ENCODE measurements at regions not wholly inside any gene's neighbourhood (a gene's known extent, or its start where the extent isn't known, plus 50 kb on each side); places are given as distances from the start of the nearest gene placed in this dataset.
"Not testable (repeated sequence)": the region's sequence is repeated elsewhere in the genome, so short reads cannot be mapped to it uniquely, and the experiment has no call there.

DNA sequence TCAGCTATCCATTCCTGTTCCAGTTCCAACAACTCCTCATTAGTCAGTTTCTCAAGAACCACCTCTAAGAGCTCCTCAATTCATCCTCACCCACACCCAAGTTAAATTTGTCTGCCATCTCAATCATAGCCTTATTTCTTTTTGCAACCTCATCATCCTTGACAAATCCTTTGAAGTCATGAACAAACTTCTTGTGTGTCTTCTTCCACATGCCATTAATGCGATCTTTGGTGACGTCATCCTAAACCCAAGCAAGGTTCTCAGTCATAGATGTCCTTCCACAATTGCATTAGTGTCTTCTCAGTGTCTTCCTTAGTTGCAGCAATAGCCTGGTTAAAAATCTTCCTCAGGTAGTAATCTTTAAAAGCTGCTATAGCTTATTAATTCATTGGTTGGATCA, 71.2 kb upstream of the FSIP2 start:
- DNase-seq = no peak

DNA sequence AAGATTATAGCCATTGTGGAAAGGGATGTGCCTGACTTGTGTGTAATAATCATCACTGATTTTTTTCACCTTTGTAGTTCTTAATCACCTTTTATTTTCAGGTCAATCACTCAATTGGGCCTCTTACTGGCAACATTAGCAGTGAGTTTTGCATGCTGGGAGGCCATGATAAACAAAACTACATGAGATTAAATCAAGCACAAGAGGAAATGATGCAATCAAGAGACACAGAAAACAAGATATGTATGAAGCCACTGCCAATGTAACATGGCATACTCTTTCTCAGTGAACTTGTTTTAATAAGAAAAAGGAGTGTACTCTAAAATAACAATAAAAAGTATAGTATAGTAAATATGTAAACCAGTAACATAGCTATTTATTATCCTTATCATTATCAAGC, 69.9 kb upstream of the FSIP2 start:
- DNase-seq = no peak

DNA sequence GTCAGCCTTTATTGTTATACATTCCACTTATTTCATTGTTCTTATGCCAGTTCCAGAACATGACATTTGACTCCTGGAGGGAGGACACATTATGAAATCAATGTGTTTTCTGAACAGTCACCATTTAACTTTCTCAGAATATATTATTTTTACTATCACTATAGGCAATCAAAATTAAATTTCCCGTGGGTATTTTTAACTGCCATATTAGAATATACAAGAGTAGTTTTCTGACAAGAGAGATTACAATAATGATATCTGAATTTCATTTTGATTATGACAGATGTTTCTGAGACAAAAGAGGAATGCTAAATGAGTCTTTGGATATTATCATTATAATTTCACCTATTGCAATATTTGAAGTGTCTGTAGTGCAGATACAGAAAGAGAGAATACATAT, 64.4 kb upstream of the FSIP2 start:
- no peak for DNase-seq

DNA sequence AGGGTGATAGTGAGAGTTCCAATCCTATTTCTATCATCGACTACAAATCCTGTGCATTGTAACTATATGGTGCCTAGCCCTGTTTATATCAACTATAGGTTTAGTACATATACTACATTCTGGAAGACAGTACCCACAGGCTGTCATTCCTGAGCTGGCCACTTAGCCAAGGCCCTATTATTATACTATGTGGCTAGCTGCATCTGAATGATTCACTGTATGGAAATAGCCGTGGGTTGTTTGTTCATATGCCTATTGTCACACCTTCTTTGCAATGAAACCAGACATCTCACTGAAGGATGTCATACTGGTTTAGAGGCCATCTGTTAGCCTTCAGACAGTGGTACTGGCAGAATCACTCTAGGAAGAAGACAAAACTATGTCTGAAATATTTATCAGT, 62.3 kb upstream of the FSIP2 start:
- DNase-seq = no peak

DNA sequence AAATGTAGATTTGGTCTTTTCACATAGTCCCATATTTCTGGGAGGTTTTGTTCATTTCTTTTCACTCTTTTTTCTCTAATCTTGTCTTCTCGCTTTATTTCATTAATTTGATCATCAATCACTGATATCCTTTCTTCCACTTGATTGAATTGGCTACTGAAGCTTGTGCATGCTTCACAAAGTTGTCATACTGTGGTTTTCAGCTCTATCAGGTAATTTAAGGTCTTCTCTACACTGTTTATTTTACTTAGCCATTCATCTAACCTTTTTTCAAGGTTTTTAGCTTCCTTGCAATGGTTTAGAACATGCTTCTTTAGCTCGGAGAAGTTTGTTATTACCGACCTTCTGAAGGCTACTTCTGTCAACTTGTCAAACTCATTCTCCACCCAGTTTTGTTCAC, 51.6 kb upstream of the FSIP2 start:
- not testable (repeated sequence) for DNase-seq

DNA sequence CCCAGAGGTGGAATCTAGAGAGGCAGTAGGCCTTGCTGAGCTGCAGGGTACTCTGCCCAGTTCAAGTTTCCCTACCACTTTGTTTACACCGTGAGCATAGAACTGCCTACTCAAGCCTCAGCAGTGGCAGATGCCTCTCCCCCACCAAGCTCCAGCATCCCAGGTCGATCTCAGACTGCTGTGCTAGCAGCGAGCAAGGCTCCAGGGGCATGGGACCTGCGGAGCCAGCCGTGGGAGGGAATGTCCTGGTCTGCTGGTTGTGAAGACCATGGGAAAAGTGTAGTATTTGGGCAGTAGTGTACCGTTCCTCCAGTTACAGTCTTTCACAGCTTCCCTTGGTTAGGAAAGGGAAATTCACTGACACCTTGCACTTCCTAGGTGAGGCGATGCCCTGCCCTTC, 50.6 kb upstream of the FSIP2 start:
- DNase-seq = no peak
